ENCODE measurements at regions not wholly inside any gene's neighbourhood (a gene's known extent, or its start where the extent isn't known, plus 50 kb on each side); places are given as distances from the start of the nearest gene placed in this dataset.
A peak's percentile ranks its signal among the peaks of the same experiment; 100 is the strongest.

DNA sequence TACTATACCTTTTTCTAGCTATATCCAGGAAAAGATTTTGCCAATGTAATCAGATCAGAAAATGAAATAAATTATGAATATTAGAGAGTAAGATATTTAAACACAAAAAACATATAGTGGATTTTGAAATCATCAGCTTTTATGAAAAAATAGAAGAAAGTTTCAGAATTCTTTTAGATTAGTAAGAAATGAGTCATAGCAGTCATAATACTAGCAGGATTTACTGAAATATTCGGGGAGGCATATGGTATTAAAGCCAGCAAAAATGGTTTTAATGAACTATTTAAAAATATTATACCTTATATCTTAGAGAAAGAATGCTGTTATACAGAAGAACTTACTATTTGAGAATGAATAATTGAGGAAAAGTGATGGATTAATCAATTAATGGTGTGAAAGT, 303.6 kb upstream of the NUDT12 start:
- TF ChIP-seq, protein P1, sequence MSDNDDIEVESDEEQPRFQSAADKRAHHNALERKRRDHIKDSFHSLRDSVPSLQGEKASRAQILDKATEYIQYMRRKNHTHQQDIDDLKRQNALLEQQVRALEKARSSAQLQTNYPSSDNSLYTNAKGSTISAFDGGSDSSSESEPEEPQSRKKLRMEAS (IDR thresholded peaks at IDR 0.05), result no peak
- TF ChIP-seq CEBPB (IDR thresholded peaks at IDR 0.05), result no peak
- TF ChIP-seq CREB1 (IDR thresholded peaks at IDR 0.05; ENCODE audit: low read depth), result no peak
- TF ChIP-seq, protein P2, sequence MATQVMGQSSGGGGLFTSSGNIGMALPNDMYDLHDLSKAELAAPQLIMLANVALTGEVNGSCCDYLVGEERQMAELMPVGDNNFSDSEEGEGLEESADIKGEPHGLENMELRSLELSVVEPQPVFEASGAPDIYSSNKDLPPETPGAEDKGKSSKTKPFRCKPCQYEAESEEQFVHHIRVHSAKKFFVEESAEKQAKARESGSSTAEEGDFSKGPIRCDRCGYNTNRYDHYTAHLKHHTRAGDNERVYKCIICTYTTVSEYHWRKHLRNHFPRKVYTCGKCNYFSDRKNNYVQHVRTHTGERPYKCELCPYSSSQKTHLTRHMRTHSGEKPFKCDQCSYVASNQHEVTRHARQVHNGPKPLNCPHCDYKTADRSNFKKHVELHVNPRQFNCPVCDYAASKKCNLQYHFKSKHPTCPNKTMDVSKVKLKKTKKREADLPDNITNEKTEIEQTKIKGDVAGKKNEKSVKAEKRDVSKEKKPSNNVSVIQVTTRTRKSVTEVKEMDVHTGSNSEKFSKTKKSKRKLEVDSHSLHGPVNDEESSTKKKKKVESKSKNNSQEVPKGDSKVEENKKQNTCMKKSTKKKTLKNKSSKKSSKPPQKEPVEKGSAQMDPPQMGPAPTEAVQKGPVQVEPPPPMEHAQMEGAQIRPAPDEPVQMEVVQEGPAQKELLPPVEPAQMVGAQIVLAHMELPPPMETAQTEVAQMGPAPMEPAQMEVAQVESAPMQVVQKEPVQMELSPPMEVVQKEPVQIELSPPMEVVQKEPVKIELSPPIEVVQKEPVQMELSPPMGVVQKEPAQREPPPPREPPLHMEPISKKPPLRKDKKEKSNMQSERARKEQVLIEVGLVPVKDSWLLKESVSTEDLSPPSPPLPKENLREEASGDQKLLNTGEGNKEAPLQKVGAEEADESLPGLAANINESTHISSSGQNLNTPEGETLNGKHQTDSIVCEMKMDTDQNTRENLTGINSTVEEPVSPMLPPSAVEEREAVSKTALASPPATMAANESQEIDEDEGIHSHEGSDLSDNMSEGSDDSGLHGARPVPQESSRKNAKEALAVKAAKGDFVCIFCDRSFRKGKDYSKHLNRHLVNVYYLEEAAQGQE (IDR thresholded peaks at IDR 0.05; ENCODE audit: low read depth), result no peak
- TF ChIP-seq RAD21 (IDR thresholded peaks at IDR 0.05; ENCODE audit: low read depth), result no peak
- no peak for TF ChIP-seq FOXM1 (IDR thresholded peaks at IDR 0.05; ENCODE audit: borderline replicate concordance, low read depth)
- TF ChIP-seq ZBTB7A (IDR thresholded peaks at IDR 0.05; ENCODE audit: low read depth), result no peak
- TF ChIP-seq, protein P3, sequence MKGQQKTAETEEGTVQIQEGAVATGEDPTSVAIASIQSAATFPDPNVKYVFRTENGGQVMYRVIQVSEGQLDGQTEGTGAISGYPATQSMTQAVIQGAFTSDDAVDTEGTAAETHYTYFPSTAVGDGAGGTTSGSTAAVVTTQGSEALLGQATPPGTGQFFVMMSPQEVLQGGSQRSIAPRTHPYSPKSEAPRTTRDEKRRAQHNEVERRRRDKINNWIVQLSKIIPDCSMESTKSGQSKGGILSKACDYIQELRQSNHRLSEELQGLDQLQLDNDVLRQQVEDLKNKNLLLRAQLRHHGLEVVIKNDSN (IDR thresholded peaks at IDR 0.05), result no peak
- TF ChIP-seq EGR1 (IDR thresholded peaks at IDR 0.05), result no peak

DNA sequence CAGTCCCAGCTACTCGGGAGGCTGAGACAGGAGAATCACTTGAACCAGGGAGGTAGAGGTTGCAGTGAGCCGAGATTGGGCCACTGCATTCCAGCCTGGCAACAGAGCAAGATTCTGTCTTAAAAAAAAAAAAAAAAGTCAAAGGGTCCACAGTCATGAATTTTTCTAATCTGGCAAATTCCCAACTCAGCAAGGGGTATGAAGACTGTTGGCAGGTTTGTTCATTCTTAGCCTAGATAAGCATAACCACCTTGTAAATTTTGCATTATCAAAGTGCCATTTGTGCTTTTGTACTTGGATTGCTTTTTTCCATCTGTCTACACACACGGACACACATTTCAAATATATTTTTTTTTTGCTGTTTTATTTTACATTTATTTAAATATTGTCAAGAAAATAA, 299.8 kb upstream of the NUDT12 start:
- TF ChIP-seq CREB1 (IDR thresholded peaks at IDR 0.05; ENCODE audit: low read depth) (no peak), EP300 (IDR thresholded peaks at IDR 0.05; ENCODE audit: borderline replicate concordance) (peak; percentile 9; the same call in 1 of the 2 replicates), TCF12 (IDR thresholded peaks at IDR 0.05; ENCODE audit: low read depth) (no peak), ZBTB7A (IDR thresholded peaks at IDR 0.05; ENCODE audit: low read depth) (no peak), EGR1 (IDR thresholded peaks at IDR 0.05) (no peak), NFIC (IDR thresholded peaks at IDR 0.05) (peak; percentile 66), TEAD4 (IDR thresholded peaks at IDR 0.05) (no peak), YY1 (IDR thresholded peaks at IDR 0.05; ENCODE audit: low read depth) (no peak)
- TF ChIP-seq, protein P2 (IDR thresholded peaks at IDR 0.05; ENCODE audit: low read depth), result no peak

DNA sequence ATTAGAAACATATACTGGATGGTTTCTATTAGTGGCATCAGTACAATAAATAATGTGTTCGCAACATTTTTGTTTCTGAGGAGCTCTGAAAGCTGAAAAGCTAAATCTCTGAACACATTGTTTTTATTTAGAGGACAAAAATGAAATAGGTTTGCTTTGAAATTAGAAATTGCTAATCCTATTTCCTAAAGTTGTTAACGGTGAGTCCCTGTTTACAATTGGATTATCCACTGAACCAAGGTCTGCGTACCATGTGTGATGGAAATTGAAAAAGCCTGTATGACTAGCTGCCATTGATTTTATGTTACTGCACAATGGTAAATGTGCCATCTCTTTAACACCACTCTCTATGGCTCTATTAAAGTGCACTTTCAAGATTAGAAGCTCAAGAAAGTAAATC, 297.7 kb upstream of the NUDT12 start:
- TF ChIP-seq, protein P1 (IDR thresholded peaks at IDR 0.05), result no peak
- no peak for TF ChIP-seq YY1 (IDR thresholded peaks at IDR 0.05; ENCODE audit: low read depth)
- TF ChIP-seq RAD21 (IDR thresholded peaks at IDR 0.05; ENCODE audit: low read depth), result no peak
- TF ChIP-seq CREB1 (IDR thresholded peaks at IDR 0.05; ENCODE audit: low read depth), result no peak
- TF ChIP-seq EP300 (IDR thresholded peaks at IDR 0.05; ENCODE audit: borderline replicate concordance), result no peak
- TF ChIP-seq, protein P3 (IDR thresholded peaks at IDR 0.05), result no peak
- no peak for TF ChIP-seq TEAD4 (IDR thresholded peaks at IDR 0.05)
- TF ChIP-seq EGR1 (IDR thresholded peaks at IDR 0.05), result no peak
- no peak for TF ChIP-seq ZBTB7A (IDR thresholded peaks at IDR 0.05; ENCODE audit: low read depth)
- TF ChIP-seq, protein P2 (IDR thresholded peaks at IDR 0.05; ENCODE audit: low read depth), result no peak
- TF ChIP-seq NFIC (IDR thresholded peaks at IDR 0.05), result no peak
- no peak for TF ChIP-seq CEBPB (IDR thresholded peaks at IDR 0.05)
- no peak for TF ChIP-seq TCF12 (IDR thresholded peaks at IDR 0.05; ENCODE audit: low read depth)
- TF ChIP-seq FOXM1 (IDR thresholded peaks at IDR 0.05; ENCODE audit: borderline replicate concordance, low read depth), result no peak
- TF ChIP-seq TAF1 (IDR thresholded peaks at IDR 0.05; ENCODE audit: low read depth), result no peak

DNA sequence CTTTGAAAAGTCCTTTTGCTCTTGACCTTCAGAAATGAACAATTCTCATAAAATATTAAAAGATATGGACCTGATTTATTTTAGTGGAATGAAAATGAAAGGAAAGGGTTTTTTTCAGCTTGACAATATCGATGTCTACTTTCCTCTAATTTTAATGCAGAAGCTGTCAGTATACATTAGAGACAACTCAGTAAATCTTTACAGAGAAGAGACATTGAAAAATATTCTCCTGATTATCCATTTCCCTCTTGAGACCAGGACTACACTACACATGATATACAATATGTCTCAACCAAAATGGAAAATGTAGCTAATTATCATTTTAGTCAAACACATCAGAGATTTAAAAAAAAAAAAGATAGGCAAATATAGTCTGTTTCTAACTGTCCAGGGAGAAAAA, 288.5 kb upstream of the NUDT12 start:
- TF ChIP-seq YY1 (IDR thresholded peaks at IDR 0.05; ENCODE audit: low read depth) (no peak), EGR1 (IDR thresholded peaks at IDR 0.05) (no peak), TEAD4 (IDR thresholded peaks at IDR 0.05) (no peak), CEBPB (IDR thresholded peaks at IDR 0.05) (no peak), TCF12 (IDR thresholded peaks at IDR 0.05; ENCODE audit: low read depth) (no peak), CREB1 (IDR thresholded peaks at IDR 0.05; ENCODE audit: low read depth) (no peak)
- TF ChIP-seq, protein P3 (IDR thresholded peaks at IDR 0.05), result no peak
